ENCODE measurements at regions not wholly inside any gene's neighbourhood (a gene's known extent, or its start where the extent isn't known, plus 50 kb on each side); places are given as distances from the start of the nearest gene placed in this dataset.

DNA sequence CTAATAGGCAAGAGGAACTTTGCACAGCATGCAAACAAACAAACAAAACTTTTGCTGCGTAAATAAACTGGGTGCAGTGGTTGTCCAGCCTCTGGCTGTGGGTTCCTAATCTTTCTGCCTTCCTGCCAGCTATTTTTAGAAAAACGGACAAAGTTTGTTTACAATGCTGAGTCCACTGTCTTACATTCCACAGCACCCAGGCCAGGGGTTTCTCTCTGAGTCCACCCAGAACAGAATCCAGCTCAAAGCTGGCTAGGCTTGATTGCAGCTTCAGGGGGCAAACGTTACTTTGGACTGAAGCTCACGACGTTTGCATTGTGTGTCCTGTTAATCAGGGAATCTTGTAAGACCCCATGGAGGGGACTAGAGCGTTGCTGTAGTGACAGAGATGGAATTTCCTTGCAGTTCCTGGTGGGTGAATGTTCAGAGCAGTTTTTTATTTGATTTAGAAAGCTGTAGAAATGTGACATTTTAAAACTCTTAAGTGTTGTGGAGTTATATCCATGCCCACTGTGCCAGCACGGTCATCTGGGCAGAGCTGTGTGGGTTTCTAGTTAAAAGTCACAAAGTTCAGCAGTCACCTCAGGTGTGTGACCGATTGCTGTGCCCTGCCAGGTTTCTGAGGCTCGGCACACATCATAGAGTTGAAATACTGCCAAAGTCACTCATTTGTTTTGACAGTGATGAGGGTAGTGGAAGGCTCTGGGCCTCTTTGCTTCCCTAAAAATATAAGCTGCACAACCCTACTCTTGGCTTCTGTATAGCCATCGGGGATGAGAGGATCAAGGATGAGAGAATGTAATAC is 247.0 kb downstream of the STK31 start:
- H3K36me3 Mint-ChIP-seq: no peaks in the 10 kb centered on the region
- H3K9me3 Mint-ChIP-seq: peaks cover 3% of the 10 kb centered on the region
- no peaks in the 10 kb centered on the region for H3K4me1 Mint-ChIP-seq
- DNase-seq (ENCODE audit: low spot score in 2 of 2) (no peak), ATAC-seq (no peak)
- H3K4me3 Mint-ChIP-seq: no peak overlapping the region
- no peak overlapping the region for H3K27ac Mint-ChIP-seq

DNA sequence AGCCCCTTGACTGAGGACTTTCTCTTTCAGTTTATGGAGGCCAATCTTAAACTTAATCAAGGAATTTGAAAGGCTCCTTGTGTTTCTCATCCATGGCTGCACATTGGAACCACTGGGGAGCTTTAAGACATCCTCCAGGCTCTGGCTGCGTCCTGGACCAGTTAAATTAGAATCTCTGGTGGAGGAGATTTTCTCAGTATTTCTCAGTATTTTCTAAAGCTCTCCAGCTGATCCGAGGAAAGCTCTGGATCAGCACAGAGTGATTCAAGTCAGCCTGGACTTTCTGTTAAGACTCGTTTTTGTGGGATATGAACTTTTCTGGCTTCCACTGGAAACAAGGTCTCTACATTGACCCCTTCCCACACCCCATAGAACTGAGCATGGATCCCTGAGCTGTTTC is 249.8 kb downstream of the STK31 start:
- Mint-ChIP-seq H3K27ac (no peak overlapping the region), H3K36me3 (no peaks in the 10 kb centered on the region), H3K4me3 (no peak overlapping the region), H3K9me3 (peaks cover 3% of the 10 kb centered on the region), H3K4me1 (no peaks in the 10 kb centered on the region)
- ATAC-seq (no peak), DNase-seq (ENCODE audit: low spot score in 2 of 2) (no peak)

DNA sequence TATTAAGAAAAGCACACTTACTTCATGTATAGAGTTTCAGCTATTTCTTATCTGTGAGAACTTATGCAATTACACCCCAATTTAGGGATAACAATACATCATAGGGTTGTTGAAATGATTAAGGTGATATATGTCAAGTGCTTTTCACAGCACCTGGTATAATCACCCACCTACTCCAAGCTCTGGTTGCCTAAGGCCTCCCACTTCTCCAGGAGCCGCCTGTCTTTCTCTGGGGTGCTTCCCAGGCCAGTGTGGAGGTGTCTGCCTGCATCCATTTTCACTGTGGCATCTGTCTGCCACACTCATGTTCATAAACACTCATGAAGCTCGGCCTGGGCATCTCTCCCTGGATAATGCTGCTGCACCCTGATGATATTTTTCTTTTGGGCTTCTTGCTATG is 250.3 kb downstream of the STK31 start:
- H3K9me3 Mint-ChIP-seq: peaks cover 3% of the 10 kb centered on the region
- H3K4me3 Mint-ChIP-seq: no peak overlapping the region
- no peaks in the 10 kb centered on the region for H3K4me1 Mint-ChIP-seq
- H3K27ac Mint-ChIP-seq: no peak overlapping the region
- ATAC-seq (no peak), DNase-seq (ENCODE audit: low spot score in 2 of 2) (no peak)
- H3K36me3 Mint-ChIP-seq: no peaks in the 10 kb centered on the region

DNA sequence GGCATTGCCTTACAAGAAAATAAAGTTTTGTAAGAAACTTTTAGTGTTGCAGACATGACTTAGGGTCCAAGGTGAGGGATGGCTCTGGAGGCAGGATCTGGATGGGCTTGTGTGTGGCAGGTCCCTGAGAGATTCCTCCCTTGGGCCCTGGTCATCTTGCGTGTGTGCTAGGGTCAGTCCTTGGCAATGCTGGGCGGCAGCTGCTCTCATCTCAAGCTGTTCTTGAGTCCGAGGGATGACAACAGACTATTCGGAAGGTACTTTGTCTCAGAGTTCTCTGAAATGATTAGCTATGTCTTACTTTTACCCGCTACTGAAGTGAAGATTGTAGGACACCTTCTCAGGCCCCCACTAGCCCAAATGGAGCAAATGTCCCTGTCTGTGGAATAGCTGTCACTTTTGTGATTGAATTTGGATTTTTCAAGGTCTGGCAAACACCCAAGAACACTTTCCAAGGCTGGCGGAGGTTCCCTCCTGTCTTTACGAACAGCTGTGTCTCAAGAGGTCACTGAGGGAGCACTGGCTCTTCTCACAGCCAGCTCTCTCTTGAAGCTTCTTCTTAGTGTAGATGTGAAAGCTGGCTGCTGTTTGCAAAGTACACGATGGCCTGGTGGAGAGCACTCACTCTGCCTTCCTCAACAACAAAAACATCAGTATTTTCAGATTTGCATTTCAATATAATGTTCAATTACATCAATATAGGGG is 253.6 kb downstream of the STK31 start:
- H3K4me1 Mint-ChIP-seq: no peaks in the 10 kb centered on the region
- DNase-seq (ENCODE audit: low spot score in 2 of 2): no peak
- H3K9me3 Mint-ChIP-seq: no peaks in the 10 kb centered on the region
- no peak overlapping the region for H3K27ac Mint-ChIP-seq
- H3K36me3 Mint-ChIP-seq: no peaks in the 10 kb centered on the region
- H3K4me3 Mint-ChIP-seq: no peak overlapping the region
- ATAC-seq: no peak

DNA sequence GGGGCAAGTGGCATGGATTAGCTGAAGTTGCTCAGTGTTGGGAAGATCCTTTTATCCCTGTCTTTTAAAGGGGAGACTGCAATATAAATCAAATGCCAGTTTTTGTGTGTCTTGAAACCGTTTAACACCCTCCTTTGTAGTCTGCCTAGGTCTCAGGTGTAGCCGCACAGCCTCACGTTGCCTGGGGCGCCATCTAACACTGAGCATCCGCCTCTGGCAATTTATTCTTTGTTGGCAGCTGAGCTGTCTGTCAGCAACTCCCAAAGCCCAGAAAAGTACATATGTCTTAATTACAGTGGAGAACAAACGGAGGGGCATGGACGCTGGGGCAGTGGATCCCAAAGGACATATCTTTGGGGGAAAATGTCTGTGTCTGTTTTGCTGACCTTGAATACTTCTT is 254.7 kb downstream of the STK31 start:
- H3K4me1 Mint-ChIP-seq: no peaks in the 10 kb centered on the region
- H3K27ac Mint-ChIP-seq: no peak overlapping the region
- H3K9me3 Mint-ChIP-seq: no peaks in the 10 kb centered on the region
- no peak overlapping the region for H3K4me3 Mint-ChIP-seq
- no peak for ATAC-seq
- H3K36me3 Mint-ChIP-seq: no peaks in the 10 kb centered on the region
- DNase-seq (ENCODE audit: low spot score in 2 of 2): no peak

DNA sequence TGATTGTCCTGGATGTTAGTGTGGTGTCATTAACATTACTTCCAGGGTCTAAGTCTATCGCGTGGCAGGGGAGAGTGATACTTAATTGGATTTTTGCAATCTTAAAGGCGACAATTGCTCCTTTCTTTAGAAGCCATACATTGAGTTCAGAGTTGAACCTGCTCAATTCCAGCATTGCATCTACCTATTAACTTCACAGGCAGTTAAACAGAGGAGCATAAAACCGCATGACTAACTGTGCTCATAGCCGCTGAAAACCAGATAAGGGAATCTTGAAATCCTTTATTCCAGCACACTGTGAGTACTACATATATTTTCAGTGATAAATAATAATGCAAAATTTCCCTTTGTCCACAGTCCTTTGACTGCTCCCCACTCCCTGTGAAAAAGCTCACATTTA is 255.3 kb downstream of the STK31 start:
- Mint-ChIP-seq H3K4me1 (no peaks in the 10 kb centered on the region), H3K27ac (no peak overlapping the region), H3K4me3 (no peak overlapping the region), H3K36me3 (no peaks in the 10 kb centered on the region), H3K9me3 (no peaks in the 10 kb centered on the region)
- no peak for DNase-seq (ENCODE audit: low spot score in 2 of 2)
- ATAC-seq: no peak

DNA sequence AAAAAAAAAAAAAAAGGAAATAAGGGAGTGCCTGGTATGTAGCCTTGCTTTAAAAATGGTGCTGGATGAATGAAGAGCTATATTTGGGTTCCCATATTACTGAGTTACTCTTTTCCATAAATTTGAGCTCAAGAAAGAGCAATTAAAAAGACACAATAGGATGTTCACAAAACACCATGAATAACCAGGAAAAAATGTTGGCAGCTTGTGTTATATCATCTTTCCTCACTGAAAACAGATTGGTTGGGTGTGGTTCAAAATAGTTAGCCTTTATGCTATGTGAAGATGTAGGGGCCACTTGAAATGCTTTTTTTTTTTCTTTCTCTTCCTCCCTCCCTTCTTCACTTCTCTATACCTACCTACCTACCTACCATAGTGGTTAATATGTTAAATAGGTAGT is 256.9 kb downstream of the STK31 start:
- H3K4me3 Mint-ChIP-seq: no peak overlapping the region
- H3K27ac Mint-ChIP-seq: no peak overlapping the region
- ATAC-seq (no peak), DNase-seq (ENCODE audit: low spot score in 2 of 2) (no peak)
- H3K9me3 Mint-ChIP-seq: no peaks in the 10 kb centered on the region
- H3K4me1 Mint-ChIP-seq: no peaks in the 10 kb centered on the region
- no peaks in the 10 kb centered on the region for H3K36me3 Mint-ChIP-seq

DNA sequence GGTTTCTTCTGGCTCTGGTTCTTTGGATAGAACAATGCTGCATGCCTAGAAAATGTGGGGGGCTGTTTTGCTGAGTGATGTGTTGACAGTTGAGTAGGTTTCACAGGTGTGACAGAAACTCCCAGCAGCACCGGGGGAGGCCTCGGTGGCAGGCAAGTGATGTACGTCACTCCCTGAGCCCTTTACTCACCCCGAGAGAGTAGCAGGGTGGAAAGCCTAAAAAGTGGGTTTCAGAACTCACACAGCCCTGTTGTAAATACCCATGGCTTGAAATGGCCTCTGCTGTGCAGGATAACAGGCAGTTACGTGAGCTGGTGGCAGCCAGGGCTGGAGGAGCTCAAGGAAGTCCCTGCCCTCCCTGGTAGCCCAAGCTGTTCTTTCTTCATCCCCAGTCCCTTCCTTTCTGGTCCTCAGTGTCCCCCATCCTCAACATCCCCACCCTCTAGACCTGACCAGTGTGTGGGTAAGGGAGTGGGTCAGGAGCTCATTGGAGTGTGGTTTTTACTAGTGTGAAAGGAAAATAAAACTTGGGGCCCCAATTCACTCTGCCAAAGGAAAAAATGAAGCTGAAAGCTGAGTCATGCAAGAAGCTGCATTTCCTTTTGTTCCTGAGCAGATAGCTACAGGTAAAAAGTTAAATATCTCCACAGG is 258.1 kb downstream of the STK31 start:
- DNase-seq (ENCODE audit: low spot score in 2 of 2): no peak

DNA sequence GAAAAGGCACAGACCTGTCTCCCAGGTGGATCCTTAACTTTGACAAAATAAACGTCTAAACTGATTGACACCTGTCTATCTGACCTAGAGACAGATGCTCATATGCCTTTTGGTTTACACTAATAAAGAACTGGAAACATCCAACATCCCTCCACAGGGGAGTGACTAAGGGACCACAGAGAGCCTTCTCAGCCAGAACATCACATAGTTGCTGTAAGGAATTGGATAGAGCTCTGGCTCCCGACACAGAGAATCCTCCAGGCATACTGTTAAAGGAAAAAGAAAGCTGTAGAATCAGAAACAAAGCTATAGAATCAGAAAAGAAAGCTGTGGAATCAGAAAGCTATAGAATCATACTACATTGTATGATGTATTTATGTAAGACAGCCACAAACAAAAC is 258.8 kb downstream of the STK31 start:
- H3K27ac Mint-ChIP-seq: no peak overlapping the region
- no peaks in the 10 kb centered on the region for H3K9me3 Mint-ChIP-seq
- ATAC-seq: no peak
- no peak overlapping the region for H3K4me3 Mint-ChIP-seq
- no peaks in the 10 kb centered on the region for H3K36me3 Mint-ChIP-seq
- DNase-seq (ENCODE audit: low spot score in 2 of 2): no peak
- no peaks in the 10 kb centered on the region for H3K4me1 Mint-ChIP-seq

More for the DNA sequence above, 258.1 kb downstream of the STK31 start:
- no peaks in the 10 kb centered on the region for H3K36me3 Mint-ChIP-seq
- H3K27ac Mint-ChIP-seq: no peak overlapping the region
- no peaks in the 10 kb centered on the region for H3K4me1 Mint-ChIP-seq
- no peaks in the 10 kb centered on the region for H3K9me3 Mint-ChIP-seq
- no peak overlapping the region for H3K4me3 Mint-ChIP-seq
- ATAC-seq: peak; percentile 53

DNA sequence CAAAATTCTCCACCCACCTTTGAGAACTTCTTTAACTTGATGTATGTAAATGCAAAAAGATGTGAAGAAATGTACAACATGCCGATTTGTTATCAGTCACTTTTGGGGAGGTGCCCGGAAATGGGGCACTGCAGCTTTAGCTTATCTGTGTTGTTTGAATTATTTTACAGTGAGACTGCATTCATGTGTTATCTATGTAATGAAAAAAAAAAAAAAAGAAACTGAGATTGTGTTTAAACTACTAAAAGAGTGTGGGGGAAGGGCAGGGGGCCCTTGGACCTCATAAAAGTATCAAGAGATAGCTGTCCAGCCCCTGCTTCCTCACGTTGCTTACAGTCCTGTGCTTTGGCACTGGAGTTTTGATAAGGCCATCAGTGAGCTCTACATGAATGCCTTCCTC is 259.4 kb downstream of the STK31 start:
- Mint-ChIP-seq H3K4me1 (no peaks in the 10 kb centered on the region), H3K27ac (no peak overlapping the region), H3K36me3 (no peaks in the 10 kb centered on the region), H3K4me3 (no peak overlapping the region), H3K9me3 (no peaks in the 10 kb centered on the region)
- ATAC-seq: no peak
- no peak for DNase-seq (ENCODE audit: low spot score in 2 of 2)

DNA sequence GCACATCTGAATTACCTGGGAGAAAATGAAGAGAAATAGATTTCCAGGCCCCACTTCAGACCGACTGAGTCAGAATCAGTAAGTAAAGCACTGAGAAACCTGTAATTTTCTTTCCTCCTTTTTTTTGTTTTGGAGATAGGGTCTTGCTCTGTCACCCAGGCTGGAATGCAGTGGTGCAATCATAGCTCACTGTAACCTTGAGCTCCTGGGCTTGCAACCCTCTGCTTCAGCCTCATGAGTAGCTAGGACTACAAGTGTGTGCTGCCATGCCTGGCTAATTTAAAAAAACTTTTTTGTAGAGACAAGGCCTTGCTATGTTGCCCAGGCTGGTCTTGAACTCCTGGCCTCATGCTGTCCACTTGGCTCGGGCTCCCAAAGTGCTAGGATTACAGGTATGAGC is 260.2 kb downstream of the STK31 start:
- Mint-ChIP-seq H3K4me3 (no peak overlapping the region), H3K27ac (no peak overlapping the region), H3K9me3 (no peaks in the 10 kb centered on the region), H3K36me3 (no peaks in the 10 kb centered on the region), H3K4me1 (no peaks in the 10 kb centered on the region)
- ATAC-seq (no peak), DNase-seq (ENCODE audit: low spot score in 2 of 2) (no peak)

DNA sequence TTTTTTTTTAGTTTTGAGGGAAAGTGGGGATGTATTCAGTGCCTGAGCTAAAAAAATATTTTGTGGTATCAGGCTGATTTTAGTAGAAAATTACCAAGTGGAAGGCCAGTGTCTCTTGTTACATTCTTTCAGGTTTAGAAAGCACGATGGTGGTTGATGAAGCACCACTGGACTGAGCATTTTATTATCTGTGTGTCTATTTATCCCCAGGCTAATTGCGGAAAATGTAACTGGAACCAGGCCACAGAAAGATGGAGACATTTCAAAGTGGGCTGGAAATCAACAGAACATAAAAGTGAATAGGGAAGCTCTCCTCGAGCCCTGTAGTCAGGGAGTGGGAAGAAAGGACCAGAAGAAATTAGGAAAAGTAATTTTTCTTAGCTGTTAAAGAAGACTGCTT is 261.0 kb downstream of the STK31 start:
- Mint-ChIP-seq H3K4me1 (no peaks in the 10 kb centered on the region), H3K4me3 (no peak overlapping the region), H3K27ac (no peak overlapping the region), H3K36me3 (no peaks in the 10 kb centered on the region), H3K9me3 (no peaks in the 10 kb centered on the region)
- ATAC-seq: no peak
- DNase-seq (ENCODE audit: low spot score in 2 of 2): no peak

DNA sequence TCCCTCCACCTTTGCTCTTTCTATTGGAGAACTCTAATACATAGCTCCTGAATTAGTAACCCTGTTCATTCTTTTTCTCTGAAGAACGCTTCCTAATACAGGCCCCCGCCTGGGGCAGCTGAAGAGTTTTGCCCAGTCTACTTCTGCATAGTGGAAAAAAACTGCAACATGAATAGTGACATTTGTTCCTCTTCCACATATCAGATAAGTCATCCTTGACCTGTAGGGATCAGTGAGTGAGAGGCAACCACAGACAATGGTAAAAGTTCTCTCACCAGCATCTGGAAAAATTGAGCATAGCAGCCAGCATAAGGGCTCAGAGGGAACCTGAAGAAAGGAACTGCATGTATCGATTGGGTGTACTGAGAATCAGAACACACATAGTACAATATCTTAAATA is 262.0 kb downstream of the STK31 start:
- Mint-ChIP-seq H3K27ac (no peak overlapping the region), H3K4me3 (no peak overlapping the region), H3K4me1 (no peaks in the 10 kb centered on the region), H3K9me3 (no peaks in the 10 kb centered on the region), H3K36me3 (no peaks in the 10 kb centered on the region)
- DNase-seq (ENCODE audit: low spot score in 2 of 2) (no peak), ATAC-seq (no peak)

DNA sequence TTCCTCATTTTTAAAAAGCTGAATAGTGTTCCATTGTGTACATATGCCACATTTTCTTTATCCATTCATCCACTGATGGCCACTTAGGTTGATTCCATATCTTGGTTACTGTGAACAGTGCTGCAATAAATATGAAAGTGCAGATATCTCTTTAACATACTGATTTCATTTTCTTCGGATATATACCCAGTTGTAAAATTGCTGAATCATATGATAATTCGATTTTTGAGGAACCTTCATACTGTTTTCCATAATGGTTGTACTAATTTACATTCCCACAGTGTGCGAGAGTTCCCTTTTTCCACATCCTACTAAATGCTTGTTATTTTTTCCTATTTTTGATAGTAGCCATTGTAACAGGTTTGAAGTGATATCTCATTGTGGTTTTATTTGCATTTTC is 263.2 kb downstream of the STK31 start:
- Mint-ChIP-seq H3K36me3 (no peaks in the 10 kb centered on the region), H3K9me3 (no peaks in the 10 kb centered on the region)
- no peak for ATAC-seq

DNA sequence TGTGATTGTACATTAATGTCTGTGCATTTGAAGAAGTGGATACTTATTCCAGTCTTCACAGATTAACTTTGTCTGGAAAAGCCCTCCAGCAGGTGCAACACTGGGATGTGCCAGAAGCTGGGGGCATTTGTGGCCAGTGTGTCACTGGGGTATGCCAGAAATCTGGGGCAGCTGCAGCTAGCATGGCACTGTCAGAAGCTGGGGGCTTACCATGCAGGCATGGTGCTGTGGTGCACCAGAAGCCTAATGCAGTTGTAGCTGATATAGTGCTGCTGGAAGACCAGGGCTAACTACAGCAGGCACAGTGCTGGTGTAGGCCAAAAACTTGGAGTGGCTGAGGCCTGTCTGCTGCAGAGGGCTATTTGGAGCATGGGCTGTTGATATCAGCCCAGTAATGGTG is 270.1 kb downstream of the STK31 start:
- peaks cover 16% of the 10 kb centered on the region for H3K9me3 Mint-ChIP-seq
- DNase-seq (ENCODE audit: low spot score in 2 of 2) (no peak), ATAC-seq (no peak)
- H3K36me3 Mint-ChIP-seq: no peaks in the 10 kb centered on the region
- no peak overlapping the region for H3K27ac Mint-ChIP-seq
- H3K4me1 Mint-ChIP-seq: no peaks in the 10 kb centered on the region
- no peak overlapping the region for H3K4me3 Mint-ChIP-seq

More for the DNA sequence above, 263.2 kb downstream of the STK31 start:
- Mint-ChIP-seq H3K4me1 (no peaks in the 10 kb centered on the region), H3K4me3 (no peak overlapping the region), H3K27ac (no peak overlapping the region)
- DNase-seq (ENCODE audit: low spot score in 2 of 2): no peak

DNA sequence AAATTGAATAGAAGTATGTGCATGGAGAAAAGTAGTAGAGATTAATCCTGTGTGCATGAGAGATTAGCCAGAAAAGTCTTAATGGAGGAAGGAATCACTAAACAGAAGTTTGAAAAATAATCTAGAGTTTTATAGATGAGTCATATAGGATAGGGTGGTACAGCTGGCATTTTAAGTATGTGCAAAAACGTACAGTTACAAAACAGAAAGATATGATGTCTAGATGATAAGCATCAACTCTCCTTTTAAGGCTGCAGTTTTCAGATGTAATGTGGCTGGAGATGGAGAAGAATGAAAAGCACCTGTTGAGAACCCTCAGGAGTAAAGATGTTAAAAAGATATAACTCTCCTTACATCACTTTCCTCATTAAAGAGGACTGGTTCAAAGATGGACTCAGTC is 271.3 kb downstream of the STK31 start:
- no peak for DNase-seq (ENCODE audit: low spot score in 2 of 2)

More for the DNA sequence above, 271.3 kb downstream of the STK31 start:
- Mint-ChIP-seq H3K9me3 (peaks cover 16% of the 10 kb centered on the region), H3K4me1 (no peaks in the 10 kb centered on the region), H3K27ac (no peak overlapping the region), H3K36me3 (no peaks in the 10 kb centered on the region), H3K4me3 (no peak overlapping the region)
- ATAC-seq: no peak
